ENCODE measurements at regions not wholly inside any gene's neighbourhood (a gene's known extent, or its start where the extent isn't known, plus 50 kb on each side); places are given as distances from the start of the nearest gene placed in this dataset.

GRCh38 chr2:9764153-9764778 lies 79.0 kb upstream of the TAF1B start:
- Histone ChIP-seq H2AK5ac (ENCODE audit: low read length, severe bottlenecking) (no peak overlapping the region), H3K14ac (ENCODE audit: low read length in 2 of 2) (no peak overlapping the region), H4K8ac (ENCODE audit: low read length) (no peak overlapping the region), H3K9ac (ENCODE audit: low read length) (no peak overlapping the region), H3K9me3 (ENCODE audit: control insufficient read depth, low read length) (no peaks in the 10 kb centered on the region), H3K4ac (ENCODE audit: low read depth in 1 of 2, low read length in 2 of 2) (no peak overlapping the region), H2AFZ (ENCODE audit: low read depth, low read length) (no peak overlapping the region), H3K18ac (ENCODE audit: low read depth in 1 of 2, low read length in 2 of 2) (no peak overlapping the region), H2BK5ac (ENCODE audit: low read depth, low read length, poor library complexity, severe bottlenecking) (no peak overlapping the region), H3K4me3 (ENCODE audit: insufficient read depth in 1 of 2, low read depth in 1 of 2, low read length in 2 of 2) (no peak overlapping the region), H3K4me2 (ENCODE audit: low read length, poor library complexity, severe bottlenecking) (no peak overlapping the region), H2BK12ac (ENCODE audit: low read length in 2 of 2) (no peak overlapping the region), H3K79me1 (replicated peaks; ENCODE audit: low read length, poor library complexity, severe bottlenecking) (no peaks in the 10 kb centered on the region), H3K27ac (ENCODE audit: low read length, poor library complexity, severe bottlenecking) (no peak overlapping the region), H3K4me1 (ENCODE audit: control insufficient read depth, insufficient read depth, low read depth, low read length) (peaks cover 19% of the 10 kb centered on the region), H2BK15ac (ENCODE audit: low read depth, poor library complexity, severe bottlenecking) (no peak overlapping the region), H3K36me3 (ENCODE audit: control insufficient read depth in 1 of 2, insufficient read depth in 2 of 2, low read depth in 1 of 2, low read length in 2 of 2) (no peaks in the 10 kb centered on the region), H3K27me3 (ENCODE audit: control insufficient read depth in 1 of 2, insufficient read depth in 1 of 2, low read length in 2 of 2) (peaks cover 0 to 2% of the 10 kb centered on the region in 2 experiments), H4K91ac (ENCODE audit: low read length) (no peak overlapping the region), H3K23ac (ENCODE audit: low read length in 2 of 2) (no peak overlapping the region), H2BK120ac (ENCODE audit: low read depth, low read length) (no peak overlapping the region)
- WGBS = 94% methylated on average over 7 of the region's 7 CpGs
- DNase-seq = no peak

DNA sequence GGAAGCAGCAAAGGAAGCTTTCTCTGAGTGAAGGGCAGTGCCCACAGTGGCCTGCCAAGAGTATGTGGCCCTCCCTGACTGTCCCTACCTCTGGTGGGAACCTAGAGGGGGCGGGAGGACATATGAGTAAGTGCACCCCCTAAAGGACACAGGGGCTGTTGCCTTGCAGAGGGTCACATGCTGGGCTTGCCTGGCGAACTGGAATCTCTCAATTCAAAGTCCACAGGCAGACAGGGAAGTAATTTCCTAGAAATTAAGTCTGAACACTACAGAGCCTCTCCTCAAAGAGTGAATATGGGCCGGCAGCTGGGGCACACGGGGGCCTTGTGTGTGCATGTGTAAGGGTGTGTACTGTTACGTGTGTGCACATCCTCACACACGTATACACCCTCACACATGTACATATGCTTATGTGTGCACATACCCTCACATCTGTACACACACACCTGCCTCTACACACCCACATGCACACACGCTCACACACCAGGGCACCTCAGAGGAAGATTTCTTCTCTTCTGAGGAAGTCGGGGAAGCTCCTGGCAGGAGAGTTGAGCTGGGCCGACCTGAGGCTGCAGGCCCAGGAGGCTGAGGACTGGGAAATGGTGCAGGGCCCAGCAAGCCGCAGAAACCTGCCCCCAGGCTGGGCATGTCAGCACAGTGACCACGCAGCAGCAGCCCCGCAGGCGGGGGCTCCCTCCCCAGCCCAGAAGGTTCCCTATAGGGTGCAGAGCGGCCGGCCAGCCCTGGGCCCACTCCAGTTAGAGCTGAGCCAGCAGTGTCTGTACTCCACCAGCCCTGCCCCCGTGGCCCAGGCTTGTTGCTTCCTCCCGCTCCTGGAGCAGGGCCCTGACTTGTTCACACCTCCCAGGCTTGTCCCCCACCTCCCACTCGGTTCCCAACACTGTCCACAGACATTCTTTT lies 77.4 kb upstream of the TAF1B start:
- no peak overlapping the region for H3K14ac ChIP-seq (ENCODE audit: low read length in 2 of 2)

GRCh38 chr2:9767656-9768281 lies 75.5 kb upstream of the TAF1B start:
- Histone ChIP-seq H3K4me2 (ENCODE audit: low read length, poor library complexity, severe bottlenecking) (no peak overlapping the region), H3K27ac (ENCODE audit: low read length, poor library complexity, severe bottlenecking) (no peak overlapping the region), H2AFZ (ENCODE audit: low read depth, low read length) (no peak overlapping the region), H3K9ac (ENCODE audit: low read length) (no peak overlapping the region), H3K14ac (ENCODE audit: low read length in 2 of 2) (no peak overlapping the region), H2BK12ac (ENCODE audit: low read length in 2 of 2) (no peak overlapping the region), H4K91ac (ENCODE audit: low read length) (no peak overlapping the region), H2BK15ac (ENCODE audit: low read depth, poor library complexity, severe bottlenecking) (no peak overlapping the region), H3K27me3 (ENCODE audit: control insufficient read depth in 1 of 2, insufficient read depth in 1 of 2, low read length in 2 of 2) (no peaks in the 10 kb centered on the region), H3K4me1 (ENCODE audit: control insufficient read depth, insufficient read depth, low read depth, low read length) (peaks cover 41% of the 10 kb centered on the region), H3K9me3 (ENCODE audit: control insufficient read depth, low read length) (no peaks in the 10 kb centered on the region), H3K23ac (ENCODE audit: low read length in 2 of 2) (no peak overlapping the region), H4K8ac (ENCODE audit: low read length) (no peak overlapping the region), H2BK120ac (ENCODE audit: low read depth, low read length) (no peak overlapping the region), H3K79me1 (replicated peaks; ENCODE audit: low read length, poor library complexity, severe bottlenecking) (no peaks in the 10 kb centered on the region), H3K4me3 (ENCODE audit: insufficient read depth in 1 of 2, low read depth in 1 of 2, low read length in 2 of 2) (no peak overlapping the region), H2BK5ac (ENCODE audit: low read depth, low read length, poor library complexity, severe bottlenecking) (no peak overlapping the region), H2AK5ac (ENCODE audit: low read length, severe bottlenecking) (no peak overlapping the region), H3K36me3 (ENCODE audit: control insufficient read depth in 1 of 2, insufficient read depth in 2 of 2, low read depth in 1 of 2, low read length in 2 of 2) (no peaks in the 10 kb centered on the region), H3K18ac (ENCODE audit: low read depth in 1 of 2, low read length in 2 of 2) (peak overlapping the region in 1 of 2 experiments; percentile 48), H3K4ac (ENCODE audit: low read depth in 1 of 2, low read length in 2 of 2) (no peak overlapping the region)
- WGBS = 94% methylated on average over 17 of the region's 17 CpGs
- DNase-seq = no peak

More for the DNA sequence above, 77.4 kb upstream of the TAF1B start:
- Histone ChIP-seq H2BK120ac (ENCODE audit: low read depth, low read length) (no peak overlapping the region), H3K23ac (ENCODE audit: low read length in 2 of 2) (no peak overlapping the region), H2AFZ (ENCODE audit: low read depth, low read length) (no peak overlapping the region), H3K18ac (ENCODE audit: low read depth in 1 of 2, low read length in 2 of 2) (no peak overlapping the region), H3K36me3 (ENCODE audit: control insufficient read depth in 1 of 2, insufficient read depth in 2 of 2, low read depth in 1 of 2, low read length in 2 of 2) (no peaks in the 10 kb centered on the region), H2AK5ac (ENCODE audit: low read length, severe bottlenecking) (no peak overlapping the region), H3K4me2 (ENCODE audit: low read length, poor library complexity, severe bottlenecking) (no peak overlapping the region), H3K4me1 (ENCODE audit: control insufficient read depth, insufficient read depth, low read depth, low read length) (peaks cover 33% of the 10 kb centered on the region), H3K79me1 (replicated peaks; ENCODE audit: low read length, poor library complexity, severe bottlenecking) (no peaks in the 10 kb centered on the region), H3K27ac (ENCODE audit: low read length, poor library complexity, severe bottlenecking) (no peak overlapping the region), H3K4ac (ENCODE audit: low read depth in 1 of 2, low read length in 2 of 2) (no peak overlapping the region), H2BK5ac (ENCODE audit: low read depth, low read length, poor library complexity, severe bottlenecking) (no peak overlapping the region), H4K91ac (ENCODE audit: low read length) (no peak overlapping the region), H2BK15ac (ENCODE audit: low read depth, poor library complexity, severe bottlenecking) (no peak overlapping the region), H3K27me3 (ENCODE audit: control insufficient read depth in 1 of 2, insufficient read depth in 1 of 2, low read length in 2 of 2) (no peaks in the 10 kb centered on the region), H3K9me3 (ENCODE audit: control insufficient read depth, low read length) (no peaks in the 10 kb centered on the region), H3K9ac (ENCODE audit: low read length) (no peak overlapping the region), H3K4me3 (ENCODE audit: insufficient read depth in 1 of 2, low read depth in 1 of 2, low read length in 2 of 2) (no peak overlapping the region), H4K8ac (ENCODE audit: low read length) (peak overlapping the region; percentile 73), H2BK12ac (ENCODE audit: low read length in 2 of 2) (no peak overlapping the region)
- DNase-seq = no peak
- 62% methylated on average over 13 of the region's 18 CpGs for WGBS

DNA sequence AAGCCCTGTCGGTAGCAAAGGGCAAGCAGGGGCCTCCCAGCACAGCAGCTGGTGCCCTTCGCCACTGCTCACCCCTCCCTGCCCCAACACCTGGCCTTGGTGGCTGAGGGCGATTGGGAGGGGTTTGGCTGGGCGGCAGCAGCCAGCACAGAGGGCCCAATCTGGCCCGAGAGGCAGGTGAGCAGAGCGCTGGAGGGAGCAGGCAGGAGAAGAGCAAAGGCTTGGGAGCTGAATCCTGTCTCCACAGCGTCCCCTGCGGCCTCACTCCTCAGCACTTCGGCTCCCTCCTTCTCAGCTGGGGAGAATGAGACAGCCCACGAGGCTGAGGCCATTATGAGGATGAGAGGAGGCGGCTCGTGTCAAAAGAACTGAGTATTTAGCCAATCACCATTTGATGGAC lies 74.9 kb upstream of the TAF1B start:
- no peak overlapping the region for H3K4me3 ChIP-seq (ENCODE audit: insufficient read depth in 1 of 2, low read depth in 1 of 2, low read length in 2 of 2)
- WGBS = 59% methylated on average over 9 of the region's 12 CpGs
- no peak overlapping the region for H3K9ac ChIP-seq (ENCODE audit: low read length)
- H3K14ac ChIP-seq (ENCODE audit: low read length in 2 of 2) = no peak overlapping the region
- H3K9me3 ChIP-seq (ENCODE audit: control insufficient read depth, low read length) = no peaks in the 10 kb centered on the region
- no peaks in the 10 kb centered on the region for H3K27me3 ChIP-seq (ENCODE audit: control insufficient read depth in 1 of 2, insufficient read depth in 1 of 2, low read length in 2 of 2)
- no peaks in the 10 kb centered on the region for H3K79me1 ChIP-seq (replicated peaks; ENCODE audit: low read length, poor library complexity, severe bottlenecking)
- DNase-seq = peak; percentile 32
- H3K4ac ChIP-seq (ENCODE audit: low read depth in 1 of 2, low read length in 2 of 2) = no peak overlapping the region
- no peak overlapping the region for H3K23ac ChIP-seq (ENCODE audit: low read length in 2 of 2)
- H2BK5ac ChIP-seq (ENCODE audit: low read depth, low read length, poor library complexity, severe bottlenecking) = no peak overlapping the region
- H3K4me2 ChIP-seq (ENCODE audit: low read length, poor library complexity, severe bottlenecking) = no peak overlapping the region
- H4K8ac ChIP-seq (ENCODE audit: low read length) = peak overlapping the region; percentile 4
- peak overlapping the region in 1 of 2 experiments; percentile 48 for H3K18ac ChIP-seq (ENCODE audit: low read depth in 1 of 2, low read length in 2 of 2)
- H2BK12ac ChIP-seq (ENCODE audit: low read length in 2 of 2) = peak overlapping the region in 1 of 2 experiments; percentile 34
- peaks cover 38% of the 10 kb centered on the region for H3K4me1 ChIP-seq (ENCODE audit: control insufficient read depth, insufficient read depth, low read depth, low read length)
- no peak overlapping the region for H2BK120ac ChIP-seq (ENCODE audit: low read depth, low read length)
- no peak overlapping the region for H2AK5ac ChIP-seq (ENCODE audit: low read length, severe bottlenecking)
- H2BK15ac ChIP-seq (ENCODE audit: low read depth, poor library complexity, severe bottlenecking) = no peak overlapping the region
- no peak overlapping the region for H4K91ac ChIP-seq (ENCODE audit: low read length)
- H2AFZ ChIP-seq (ENCODE audit: low read depth, low read length) = no peak overlapping the region
- H3K27ac ChIP-seq (ENCODE audit: low read length, poor library complexity, severe bottlenecking) = no peak overlapping the region
- no peaks in the 10 kb centered on the region for H3K36me3 ChIP-seq (ENCODE audit: control insufficient read depth in 1 of 2, insufficient read depth in 2 of 2, low read depth in 1 of 2, low read length in 2 of 2)
